Sigmoid colon (tissue), 4 donors: ENCODE measurements at regions not wholly inside any gene's neighbourhood (a gene's known extent, or its start where the extent isn't known, plus 50 kb on each side); places are given as distances from the start of the nearest gene placed in this dataset.

Experiments used
- CTCF ChIP-seq, 4 experiments: fragments of 450-650 bp in 3 of 4; fragments of 200-600 bp in 1 of 4; IDR thresholded peaks; one replicate each; pipeline ENCODE4 v1.5.1; 2016 to 2019; ENCODE audit warnings: antibody characterized with exemption in 4 of 4, mild to moderate bottlenecking in 3 of 4, moderate library complexity in 2 of 4
- POLR2A ChIP-seq, 2 donors: fragments of 450-650 bp; IDR thresholded peaks; one replicate each; pipeline ENCODE4 v1.6.1; 2016; ENCODE audit warnings: antibody characterized with exemption in 2 of 2, mild to moderate bottlenecking in 2 of 2, moderate library complexity in 2 of 2
- POLR2AphosphoS5 ChIP-seq, 4 donors: sonication (generic); formaldehyde crosslinking; IDR thresholded peaks; one replicate each; pipeline ENCODE4 v1.6.1; 2017; ENCODE audit warnings: antibody characterized with exemption in 4 of 4

DNA sequence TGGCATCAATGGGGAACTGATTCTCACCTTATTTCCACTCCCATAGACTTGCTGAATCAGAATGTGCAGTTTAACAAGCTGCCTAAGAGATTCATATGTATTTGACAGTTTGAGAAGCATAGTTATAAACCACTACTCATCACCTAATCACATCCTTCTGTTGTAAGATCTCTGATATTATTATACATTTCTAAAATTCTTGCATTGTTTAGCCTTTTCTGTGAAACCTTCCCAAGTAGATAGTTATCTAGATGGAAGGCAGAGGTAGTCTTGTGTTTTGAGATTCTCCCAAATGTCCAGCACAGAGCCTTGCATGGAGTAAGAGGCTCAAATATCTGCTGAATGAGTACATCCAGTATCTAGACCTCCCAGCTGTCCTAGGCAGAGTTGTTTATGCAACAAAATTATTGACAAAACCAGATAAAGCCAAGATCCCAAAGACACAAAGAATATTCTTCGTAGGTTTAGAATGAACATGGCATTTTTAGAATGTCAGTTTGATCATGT, 227.3 kb downstream of the KDR start:
- TF ChIP-seq CTCF (IDR thresholded peaks at IDR 0.05) = no peak
- TF ChIP-seq POLR2AphosphoS5 (IDR thresholded peaks at IDR 0.05) = no peak
- TF ChIP-seq POLR2A (IDR thresholded peaks at IDR 0.05) = no peak
